ENCODE measurements at regions not wholly inside any gene's neighbourhood (a gene's known extent, or its start where the extent isn't known, plus 50 kb on each side); places are given as distances from the start of the nearest gene placed in this dataset.

GRCh38 chr2:14157816-14158215 lies 474.7 kb upstream of the LRATD1 start:
- TF ChIP-seq, protein P1, sequence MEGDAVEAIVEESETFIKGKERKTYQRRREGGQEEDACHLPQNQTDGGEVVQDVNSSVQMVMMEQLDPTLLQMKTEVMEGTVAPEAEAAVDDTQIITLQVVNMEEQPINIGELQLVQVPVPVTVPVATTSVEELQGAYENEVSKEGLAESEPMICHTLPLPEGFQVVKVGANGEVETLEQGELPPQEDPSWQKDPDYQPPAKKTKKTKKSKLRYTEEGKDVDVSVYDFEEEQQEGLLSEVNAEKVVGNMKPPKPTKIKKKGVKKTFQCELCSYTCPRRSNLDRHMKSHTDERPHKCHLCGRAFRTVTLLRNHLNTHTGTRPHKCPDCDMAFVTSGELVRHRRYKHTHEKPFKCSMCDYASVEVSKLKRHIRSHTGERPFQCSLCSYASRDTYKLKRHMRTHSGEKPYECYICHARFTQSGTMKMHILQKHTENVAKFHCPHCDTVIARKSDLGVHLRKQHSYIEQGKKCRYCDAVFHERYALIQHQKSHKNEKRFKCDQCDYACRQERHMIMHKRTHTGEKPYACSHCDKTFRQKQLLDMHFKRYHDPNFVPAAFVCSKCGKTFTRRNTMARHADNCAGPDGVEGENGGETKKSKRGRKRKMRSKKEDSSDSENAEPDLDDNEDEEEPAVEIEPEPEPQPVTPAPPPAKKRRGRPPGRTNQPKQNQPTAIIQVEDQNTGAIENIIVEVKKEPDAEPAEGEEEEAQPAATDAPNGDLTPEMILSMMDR (conservative IDR thresholded peaks at IDR 0.05): no peak
- no peak for TF ChIP-seq ZFX (IDR thresholded peaks at IDR 0.05)

Data from C4-2B (cell line).